ENCODE measurements at regions not wholly inside any gene's neighbourhood (a gene's known extent, or its start where the extent isn't known, plus 50 kb on each side); places are given as distances from the start of the nearest gene placed in this dataset.

DNA sequence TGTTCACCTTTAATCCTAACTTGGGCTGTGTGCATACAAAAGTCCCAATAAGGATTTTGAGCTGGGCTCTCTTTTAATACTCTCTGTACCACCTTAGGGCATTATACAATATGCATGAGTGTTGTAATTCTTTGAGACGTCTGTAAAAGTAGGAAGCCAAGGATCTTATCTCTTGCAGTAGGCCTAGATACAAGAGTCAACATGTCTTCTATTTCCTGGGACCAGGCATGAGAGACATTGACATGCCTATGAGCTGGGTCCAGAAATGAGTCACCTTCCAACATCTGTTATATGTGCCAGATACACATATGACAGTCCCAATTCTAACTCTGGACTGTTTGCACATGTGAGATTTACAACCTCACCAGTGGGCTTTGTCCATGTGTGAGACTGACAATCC is 1911.2 kb downstream of the TP53TG3F start:
- TF ChIP-seq EZH2 (IDR thresholded peaks at IDR 0.05; ENCODE audit: insufficient read depth, poor library complexity, severe bottlenecking), result no peak
- no peak for TF ChIP-seq EZH2phosphoT487 (IDR thresholded peaks at IDR 0.05; ENCODE audit: insufficient read depth, low read depth)

All from GM23248 (cell line).